ENCODE measurements at regions not wholly inside any gene's neighbourhood (a gene's known extent, or its start where the extent isn't known, plus 50 kb on each side); places are given as distances from the start of the nearest gene placed in this dataset.

DNA sequence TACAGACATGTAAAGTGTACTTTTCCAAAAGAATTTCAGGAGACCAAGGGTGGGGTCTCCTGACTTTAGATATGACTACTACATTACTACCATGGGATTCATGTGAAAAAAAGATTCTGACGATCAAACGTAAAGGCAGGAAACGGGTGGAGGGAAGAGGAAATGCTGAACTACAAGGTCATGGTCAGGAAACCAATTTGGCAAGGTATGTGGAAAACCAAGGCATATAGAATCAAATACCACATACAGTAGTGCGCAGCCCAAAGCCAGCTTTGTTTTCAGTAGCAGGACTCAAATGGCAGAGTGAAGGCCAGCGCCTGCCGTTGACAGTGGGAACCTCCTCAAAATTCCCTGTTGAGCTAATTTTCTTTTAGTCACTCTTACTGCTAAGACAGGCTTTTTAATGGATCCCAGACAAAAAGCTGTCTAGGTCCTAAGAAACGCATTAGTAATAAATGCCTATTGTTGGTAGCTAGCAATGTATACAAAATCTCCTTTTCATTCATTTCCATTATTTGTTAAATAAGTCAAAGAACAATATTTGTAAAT is 57.6 kb upstream of the SERTAD2 start:
- Histone ChIP-seq H3K9me3 (replicated peaks; ENCODE audit: control insufficient read depth, insufficient read depth, low read length) (no peaks in the 10 kb centered on the region), H2AFZ (ENCODE audit: low read depth, low read length) (no peak overlapping the region), H3K36me3 (ENCODE audit: control insufficient read depth in 2 of 2, extremely low read depth in 1 of 2, insufficient read depth in 2 of 2, low read length in 2 of 2) (no peaks in the 10 kb centered on the region), H4K20me1 (replicated peaks; ENCODE audit: control insufficient read depth, extremely low read depth, insufficient read depth, low read length) (no peaks in the 10 kb centered on the region), H3K79me2 (ENCODE audit: control insufficient read depth, insufficient read depth, low read length) (no peaks in the 10 kb centered on the region), H3K27me3 (ENCODE audit: control insufficient read depth in 2 of 2, insufficient read depth in 2 of 2, low read length in 2 of 2) (no peaks in the 10 kb centered on the region), H3K9me1 (replicated peaks; ENCODE audit: control insufficient read depth, extremely low read depth, insufficient read depth, low read length) (no peaks in the 10 kb centered on the region), H3K4me3 (replicated peaks in 1 of 3; ENCODE audit: insufficient read depth in 1 of 3, low read depth in 1 of 3, low read length in 3 of 3) (no peak overlapping the region), H3K27ac (ENCODE audit: insufficient read depth, low read depth, low read length) (peak overlapping the region; percentile 54), H3K9ac (replicated peaks; ENCODE audit: extremely low read depth, insufficient read depth, low read length) (no peak overlapping the region), H3K4me2 (ENCODE audit: insufficient read depth, low read length) (peak overlapping the region; percentile 77), H3K4me1 (ENCODE audit: control insufficient read depth, extremely low read depth, insufficient read depth, low read length) (peaks cover 12% of the 10 kb centered on the region)
- peak; percentile 97 for FAIRE-seq
- dilution Hi-C loops (cut with MboI; ENCODE audit: extremely low pct_ligation_motif_present, low sequenced_read_pairs), result no loop called here
- CTCF ChIA-PET, result interaction anchor here (0.6 to 4.7 kb wide), 16 partner anchors 8 to 155 kb away, joined by 3 to 46 read pairs (median 4); partner anchors contain the start of gene SERTAD2
- POLR2A ChIA-PET, result interaction anchor here (1.2 to 2.7 kb wide), 2 partner anchors 40 to 57 kb away, joined by 4 to 13 read pairs; partner anchors contain the start of gene SERTAD2
- no TSS peak for BruUV-seq (replicated peaks)
- DNase-seq (ENCODE audit: low read depth, low spot score), result peak; percentile 95
- intact Hi-C loops (cut with micrococcal nuclease), result loop anchor here (1.0 kb wide), 4 partner anchors 16 to 58 kb away; partner anchors contain the start of gene SERTAD2
- peak; percentile 46 for TF ChIP-seq FOS (IDR thresholded peaks at IDR 0.05; ENCODE audit: borderline replicate concordance, insufficient read depth, low read length)
- TF ChIP-seq EZH2 (IDR thresholded peaks at IDR 0.05; ENCODE audit: borderline replicate concordance, low read depth, low read length, severe bottlenecking), result no peak
- peak; percentile 13 for TF ChIP-seq JUN (IDR thresholded peaks at IDR 0.05; ENCODE audit: borderline replicate concordance, insufficient read depth, insufficient read length, low read depth)
- TF ChIP-seq POLR2A (IDR thresholded peaks at IDR 0.05; ENCODE audit: low read depth, low read length), result peak; percentile 27
- TF ChIP-seq, protein P1, sequence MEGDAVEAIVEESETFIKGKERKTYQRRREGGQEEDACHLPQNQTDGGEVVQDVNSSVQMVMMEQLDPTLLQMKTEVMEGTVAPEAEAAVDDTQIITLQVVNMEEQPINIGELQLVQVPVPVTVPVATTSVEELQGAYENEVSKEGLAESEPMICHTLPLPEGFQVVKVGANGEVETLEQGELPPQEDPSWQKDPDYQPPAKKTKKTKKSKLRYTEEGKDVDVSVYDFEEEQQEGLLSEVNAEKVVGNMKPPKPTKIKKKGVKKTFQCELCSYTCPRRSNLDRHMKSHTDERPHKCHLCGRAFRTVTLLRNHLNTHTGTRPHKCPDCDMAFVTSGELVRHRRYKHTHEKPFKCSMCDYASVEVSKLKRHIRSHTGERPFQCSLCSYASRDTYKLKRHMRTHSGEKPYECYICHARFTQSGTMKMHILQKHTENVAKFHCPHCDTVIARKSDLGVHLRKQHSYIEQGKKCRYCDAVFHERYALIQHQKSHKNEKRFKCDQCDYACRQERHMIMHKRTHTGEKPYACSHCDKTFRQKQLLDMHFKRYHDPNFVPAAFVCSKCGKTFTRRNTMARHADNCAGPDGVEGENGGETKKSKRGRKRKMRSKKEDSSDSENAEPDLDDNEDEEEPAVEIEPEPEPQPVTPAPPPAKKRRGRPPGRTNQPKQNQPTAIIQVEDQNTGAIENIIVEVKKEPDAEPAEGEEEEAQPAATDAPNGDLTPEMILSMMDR (IDR thresholded peaks at IDR 0.05; ENCODE audit: extremely low read depth in 1 of 2, insufficient read depth in 1 of 2, low read depth in 1 of 2, low read length in 2 of 2), result peak in 1 of 2 donors; percentile 7
- peak; percentile 32 for TF ChIP-seq GATA2 (IDR thresholded peaks at IDR 0.05; ENCODE audit: insufficient read depth, insufficient read length, low read depth, low read length)
- TF ChIP-seq, protein P2, sequence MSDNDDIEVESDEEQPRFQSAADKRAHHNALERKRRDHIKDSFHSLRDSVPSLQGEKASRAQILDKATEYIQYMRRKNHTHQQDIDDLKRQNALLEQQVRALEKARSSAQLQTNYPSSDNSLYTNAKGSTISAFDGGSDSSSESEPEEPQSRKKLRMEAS (IDR thresholded peaks at IDR 0.05; ENCODE audit: insufficient read depth, insufficient read length), result no peak
- TF ChIP-seq POLR2AphosphoS5 (IDR thresholded peaks at IDR 0.05; ENCODE audit: insufficient read depth, low read depth, low read length), result peak; percentile 85

Measured in endothelial cell of umbilical vein (primary cell).